T-helper 2 cell (primary cell): ENCODE measurements at regions not wholly inside any gene's neighbourhood (a gene's known extent, or its start where the extent isn't known, plus 50 kb on each side); places are given as distances from the start of the nearest gene placed in this dataset.

Experiments
- DNase-seq, 5 experiments: peaks; one replicate each; pipeline versions ENCODE4 v3.0.0 to v3.0.0-alpha.2; 2012 to 2022

GRCh38 chr2:237012577-237013267 lies 73.0 kb upstream of the COPS8 start:
- DNase-seq = no peak

- DNase-seq = no peak
Observed at GRCh38 chr2:237016121-237016915, 69.4 kb upstream of the COPS8 start.

GRCh38 chr2:237020090-237020489 lies 65.6 kb upstream of the COPS8 start:
- DNase-seq = no peak

GRCh38 chr2:237022533-237022932 lies 63.2 kb upstream of the COPS8 start:
- DNase-seq = no peak

- DNase-seq = no peak
Observed at GRCh38 chr2:237024255-237024654, 61.4 kb upstream of the COPS8 start.

- DNase-seq = no peak
Observed at GRCh38 chr2:237025090-237025865, 60.4 kb upstream of the COPS8 start.

DNA sequence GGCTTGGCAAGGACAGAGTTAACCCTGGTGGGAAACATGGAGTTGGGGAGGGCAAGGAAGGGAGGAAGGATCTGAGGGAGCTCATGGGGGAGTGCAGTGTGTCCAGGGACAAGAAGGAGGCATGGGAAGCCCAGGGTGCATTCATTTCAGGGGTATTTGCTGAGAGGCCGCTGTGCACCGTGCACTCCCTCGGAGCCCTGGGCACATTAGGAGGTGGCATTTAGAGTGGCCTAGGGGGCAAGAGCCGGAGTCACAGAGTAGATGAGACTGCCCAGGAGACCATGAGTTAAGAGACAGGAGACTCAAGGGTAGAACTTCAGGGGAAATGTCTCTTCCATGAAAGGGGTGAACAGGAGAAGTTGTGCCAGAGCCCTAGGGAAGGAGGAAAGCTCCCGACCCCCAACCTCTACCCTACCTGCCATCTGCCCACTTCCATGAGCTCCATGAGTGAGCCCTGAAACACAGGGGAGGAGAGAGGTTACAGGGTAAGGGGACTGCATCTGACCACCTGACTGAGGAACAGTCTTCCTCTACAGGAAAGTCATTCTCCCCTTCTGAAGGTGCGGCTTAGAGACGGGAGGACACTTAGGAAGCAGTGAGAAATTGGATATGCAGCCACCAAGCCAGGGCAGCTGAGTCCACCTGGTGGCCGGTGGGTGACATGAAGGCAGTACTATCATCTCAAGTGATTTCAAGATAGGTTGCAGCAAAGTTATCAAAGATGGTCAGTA lies 58.5 kb upstream of the COPS8 start:
- peak in 2 of 5 experiments; percentile 9 to 33 for DNase-seq

DNA sequence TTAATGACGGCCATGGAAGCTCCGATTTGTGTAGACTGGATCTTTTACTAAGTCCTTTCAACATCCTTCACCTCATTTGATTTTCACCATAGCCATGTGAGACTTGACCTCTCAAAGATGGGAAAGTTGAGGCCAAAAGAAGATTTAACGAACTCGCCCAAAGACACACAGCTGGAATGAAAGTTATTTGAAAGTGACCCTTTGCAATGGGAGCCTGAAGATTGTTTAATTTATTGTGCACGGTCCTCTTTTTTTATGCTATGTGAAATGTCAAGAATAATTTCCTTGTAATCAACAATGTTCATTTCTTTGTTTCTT lies 58.0 kb upstream of the COPS8 start:
- no peak for DNase-seq

GRCh38 chr2:237030382-237030781 lies 55.3 kb upstream of the COPS8 start:
- no peak for DNase-seq

DNA sequence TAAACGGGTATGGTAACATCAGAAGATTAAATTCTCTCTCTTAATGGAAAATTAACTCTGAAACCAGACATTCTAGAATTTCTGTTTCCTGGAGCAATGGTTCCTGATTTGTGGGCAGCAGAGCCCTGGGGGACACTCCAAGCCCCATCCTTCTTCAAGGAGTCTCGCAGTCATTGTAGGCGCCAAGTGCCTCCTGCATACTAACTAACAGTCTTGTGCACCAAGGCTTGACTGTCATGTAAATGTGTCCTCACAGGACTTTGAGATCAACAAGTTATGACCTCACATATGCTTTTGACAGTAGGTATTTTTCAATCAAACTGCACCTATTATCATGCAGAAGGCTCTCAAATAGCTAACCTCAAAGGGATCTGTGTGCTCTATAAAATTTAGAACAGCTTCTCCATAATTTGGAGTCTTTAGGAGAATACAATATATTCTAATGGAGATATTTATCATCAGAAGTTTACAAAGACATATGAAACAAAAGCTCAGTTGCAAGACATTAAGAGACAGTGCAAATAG lies 52.1 kb upstream of the COPS8 start:
- DNase-seq = no peak

DNA sequence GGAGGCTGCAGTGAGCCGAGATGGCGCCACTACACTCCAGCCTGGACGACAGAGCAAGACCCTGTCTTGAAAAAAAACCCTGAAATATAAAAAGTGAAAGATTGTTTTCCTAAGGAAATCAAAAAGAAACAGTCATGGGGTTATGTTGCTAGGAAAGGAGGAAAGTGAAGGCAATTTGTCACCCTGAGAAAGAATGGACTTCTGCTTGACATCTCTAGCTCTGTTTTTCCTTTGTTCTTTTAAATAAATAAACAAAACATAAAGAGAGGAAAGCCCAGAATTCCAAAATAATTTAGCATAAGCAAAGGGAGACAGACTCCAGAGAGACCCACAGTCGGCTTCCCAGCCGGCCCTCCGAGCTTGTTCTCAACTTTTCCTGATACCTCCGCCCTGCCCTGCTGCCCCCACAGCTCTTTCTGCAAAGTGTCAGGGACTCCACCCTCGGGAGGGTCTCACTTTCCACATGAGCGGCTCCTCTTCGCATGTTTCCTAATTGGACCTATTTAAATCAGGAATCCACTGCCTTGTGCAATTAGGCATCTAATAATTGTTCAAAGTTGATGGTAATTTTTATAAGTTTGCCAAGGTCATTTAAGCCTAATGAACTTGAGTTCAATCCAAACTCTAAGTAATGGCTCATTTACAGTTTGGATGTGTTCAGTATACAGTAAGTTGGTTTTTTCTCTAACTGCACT lies 49.8 kb upstream of the COPS8 start:
- no peak for DNase-seq
